Right lobe of liver (tissue), 6 donors: ENCODE measurements at regions not wholly inside any gene's neighbourhood (a gene's known extent, or its start where the extent isn't known, plus 50 kb on each side); places are given as distances from the start of the nearest gene placed in this dataset.
A peak's percentile ranks its signal among the peaks of the same experiment; 100 is the strongest.

Experiments used
- ATAC-seq, 4 donors: fragments of 200-7000 bp; cut with Tn5 transposase; one replicate each; pipeline ENCODE4 v1.9.1; 2020; ENCODE audit warnings: mild to moderate bottlenecking in 4 of 4, moderate library complexity in 4 of 4
- DNase-seq, 3 donors: peaks; one replicate each; pipeline ENCODE4 v3.0.0-alpha.2; 2020
- H3K27ac ChIP-seq, 3 donors: fragments of 200-600 bp; one replicate each; pipeline ENCODE4 v1.8.0; 2022
- H3K27me3 ChIP-seq, 2 donors: fragments of 200-600 bp; one replicate each; pipeline ENCODE4 v1.8.0; 2022
- H3K36me3 ChIP-seq, 4 donors: fragments of 200-600 bp; sonication (generic) in 1 of 4; one replicate each; pipeline versions ENCODE4 v1.5.1 to v1.8.0; 2017 to 2022; ENCODE audit warnings: control low read depth in 1 of 4
- H3K4me1 ChIP-seq, 4 donors: fragments of 200-600 bp; sonication (generic) in 1 of 4; one replicate each; pipeline versions ENCODE4 v1.5.1 to v1.8.0; 2017 to 2022; ENCODE audit warnings: control low read depth in 1 of 4
- H3K4me3 ChIP-seq, 3 donors: fragments of 200-600 bp; one replicate each; pipeline ENCODE4 v1.8.0; 2022
- H3K9me3 ChIP-seq, 4 donors: fragments of 200-600 bp; sonication (generic) in 1 of 4; one replicate each; pipeline versions ENCODE4 v1.5.1 to v1.8.0; 2017 to 2022; ENCODE audit warnings: control low read depth in 1 of 4
- CTCF ChIP-seq, 4 donors: fragments of 200-600 bp in 3 of 4; fragments of 450-650 bp in 1 of 4; IDR thresholded peaks; one replicate each; pipeline versions ENCODE4 v1.5.1 to v1.8.0; 2016 to 2022; ENCODE audit warnings: antibody characterized with exemption in 4 of 4, mild to moderate bottlenecking in 2 of 4
- POLR2A ChIP-seq: fragments of 450-650 bp; IDR thresholded peaks from one replicate; pipeline ENCODE4 v1.6.1; 2017; ENCODE audit warnings: antibody characterized with exemption, mild to moderate bottlenecking
- WGBS: methylation state at CpG from one replicate; pipeline ENCODE4 v1.1.6; 2018; ENCODE audit warnings: low coverage, low lambda C conversion rate; ENCODE audit not compliant: insufficient coverage; ENCODE audit errors: missing lambda C conversion rate; 5-methylcytosine and 5-hydroxymethylcytosine counted together
- intact Hi-C, 2 donors: fragments of 100-400 bp; cut with DNase I; formaldehyde crosslinking; loops; one replicate each; pipeline versions ENCODE4 v1.11.2 to v1.14.1; 2022
- small RNA-seq, 2 experiments: library from RNA; depleted of rRNA; stranded (forward); fragments of <200 nt; gene quantifications; one replicate each; pipeline ENCODE3, GENCODE V24; 2016
- donor health status: DM: no; HTN: yes; CAD: no.
- donor health status: DM: no; HTN: no; CAD: no.
- donor health status: DM: no; HTN: no; CAD: no.
- donor health status: DM: no; HTN: yes; CAD: no.
- donor health status: DM: no; HTN: yes; CAD: no.

- no peak overlapping the region for H3K27ac ChIP-seq
- TF ChIP-seq POLR2A = no peak
- TF ChIP-seq CTCF (IDR thresholded peaks at IDR 0.05) = no peak
- no peak for ATAC-seq
- no peaks in the 10 kb centered on the region for H3K27me3 ChIP-seq
- WGBS = 28% methylated on average over 3 of the region's 3 CpGs
- no peaks in the 10 kb centered on the region for H3K4me1 ChIP-seq
- no peaks in the 10 kb centered on the region for H3K9me3 ChIP-seq
- H3K4me3 ChIP-seq = no peak overlapping the region
- no peaks in the 10 kb centered on the region for H3K36me3 ChIP-seq
- no peak for DNase-seq
- intact Hi-C loops = no loop called here
Observed at GRCh38 chr17:22599322-22599721, 907.0 kb downstream of the KCNJ18 start.

GRCh38 chr17:22600644-22601298 is 908.4 kb downstream of the KCNJ18 start:
- intact Hi-C loops = no loop called here

More at GRCh38 chr17:22600644-22601298, 908.4 kb downstream of the KCNJ18 start:
- H3K27me3 ChIP-seq = no peaks in the 10 kb centered on the region
- ATAC-seq = peak in 3 of 4 donors; percentile 40 to 55 (median 43)
- no peak overlapping the region for H3K27ac ChIP-seq
- TF ChIP-seq CTCF (IDR thresholded peaks at IDR 0.05) (peak in 3 of 4 donors; percentile 43 to 49 (median 47)), POLR2A (no peak)
- no peaks in the 10 kb centered on the region for H3K4me1 ChIP-seq
- no peak overlapping the region for H3K4me3 ChIP-seq
- H3K9me3 ChIP-seq = no peaks in the 10 kb centered on the region
- WGBS = 43% methylated on average over 2 of the region's 2 CpGs
- H3K36me3 ChIP-seq = no peaks in the 10 kb centered on the region
- no peak for DNase-seq

Small RNA genes in the stretch of these regions (small RNA-seq; reads per million reads assigned to genes)
- 0 reads per million in 2 experiments for gene ABBA01006766.1
- 0 reads per million in 2 experiments for gene NMTRS-TGA3-1
